Neural progenitor cell (in vitro differentiated cells): ENCODE measurements at regions not wholly inside any gene's neighbourhood (a gene's known extent, or its start where the extent isn't known, plus 50 kb on each side); places are given as distances from the start of the nearest gene placed in this dataset.

Experiments used
- EZH2 ChIP-seq: fragments of 200-600 bp; sonication (generic); IDR thresholded peaks from 2 replicates; pipeline ENCODE4 v1.6.1; 2017; ENCODE audit warnings: antibody characterized with exemption, mild to moderate bottlenecking, moderate library complexity
- EZH2phosphoT487 ChIP-seq: fragments of 200-600 bp; sonication (generic); IDR thresholded peaks from 2 replicates; pipeline ENCODE4 v1.6.1; 2017; ENCODE audit warnings: antibody characterized with exemption
- TF ChIP-seq, protein P1 (sequence below): fragments of 200-600 bp; sonication (generic); IDR thresholded peaks from 2 replicates; pipeline ENCODE4 v1.5.1; 2017; ENCODE audit warnings: antibody characterized with exemption, mild to moderate bottlenecking

DNA sequence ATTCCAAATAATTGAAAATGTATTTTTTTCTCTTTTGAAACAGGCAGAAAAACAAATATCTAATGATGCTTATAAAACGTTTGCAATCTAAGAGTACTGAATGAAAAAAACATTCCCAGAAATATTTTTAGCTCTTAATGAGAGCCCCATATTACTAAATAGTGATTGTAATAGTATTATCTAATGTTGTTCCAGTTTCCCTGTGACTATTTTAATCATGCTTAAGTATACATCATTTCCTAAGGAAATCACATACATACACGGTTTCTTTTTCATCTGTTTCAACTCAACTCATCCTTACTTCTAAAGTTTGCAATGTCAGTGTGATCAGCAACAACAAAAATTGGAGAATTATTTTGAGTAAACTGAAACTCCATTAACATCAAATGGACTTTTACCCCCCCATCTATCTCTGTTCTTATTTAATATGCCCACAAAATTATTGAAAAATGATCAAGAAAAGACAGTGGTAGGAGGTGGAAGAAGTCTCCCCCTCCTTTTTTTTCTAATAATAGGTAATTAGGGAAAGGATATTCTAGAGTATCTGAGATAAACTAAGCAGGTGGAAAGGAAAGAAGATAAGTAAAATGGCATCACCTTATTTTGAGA lies 530.1 kb upstream of the ATP2B1 start:
- TF ChIP-seq, protein P1, sequence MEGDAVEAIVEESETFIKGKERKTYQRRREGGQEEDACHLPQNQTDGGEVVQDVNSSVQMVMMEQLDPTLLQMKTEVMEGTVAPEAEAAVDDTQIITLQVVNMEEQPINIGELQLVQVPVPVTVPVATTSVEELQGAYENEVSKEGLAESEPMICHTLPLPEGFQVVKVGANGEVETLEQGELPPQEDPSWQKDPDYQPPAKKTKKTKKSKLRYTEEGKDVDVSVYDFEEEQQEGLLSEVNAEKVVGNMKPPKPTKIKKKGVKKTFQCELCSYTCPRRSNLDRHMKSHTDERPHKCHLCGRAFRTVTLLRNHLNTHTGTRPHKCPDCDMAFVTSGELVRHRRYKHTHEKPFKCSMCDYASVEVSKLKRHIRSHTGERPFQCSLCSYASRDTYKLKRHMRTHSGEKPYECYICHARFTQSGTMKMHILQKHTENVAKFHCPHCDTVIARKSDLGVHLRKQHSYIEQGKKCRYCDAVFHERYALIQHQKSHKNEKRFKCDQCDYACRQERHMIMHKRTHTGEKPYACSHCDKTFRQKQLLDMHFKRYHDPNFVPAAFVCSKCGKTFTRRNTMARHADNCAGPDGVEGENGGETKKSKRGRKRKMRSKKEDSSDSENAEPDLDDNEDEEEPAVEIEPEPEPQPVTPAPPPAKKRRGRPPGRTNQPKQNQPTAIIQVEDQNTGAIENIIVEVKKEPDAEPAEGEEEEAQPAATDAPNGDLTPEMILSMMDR, result no peak
- TF ChIP-seq EZH2 (no peak), EZH2phosphoT487 (no peak)
